ENCODE measurements at regions not wholly inside any gene's neighbourhood (a gene's known extent, or its start where the extent isn't known, plus 50 kb on each side); places are given as distances from the start of the nearest gene placed in this dataset.

DNA sequence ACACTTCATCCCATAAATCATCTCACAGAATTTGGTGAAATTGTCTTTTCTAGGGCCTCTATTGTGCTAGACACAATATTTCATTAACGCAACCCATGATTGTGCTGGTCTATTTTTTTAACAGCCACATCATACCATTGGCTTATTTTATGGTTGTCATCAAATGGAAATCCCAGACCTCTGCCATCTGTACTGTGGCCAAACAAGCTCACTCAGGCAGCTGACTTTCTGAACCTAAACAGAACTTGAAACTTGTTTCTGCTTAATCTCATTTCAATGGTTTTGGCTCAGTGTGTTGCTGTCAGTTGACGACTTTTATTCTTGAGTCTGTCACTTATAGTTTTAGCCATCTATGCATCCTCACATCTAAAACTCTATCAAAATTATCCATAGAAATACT lies 111.8 kb downstream of the HAO1 start:
- no peak for DNase-seq

- no peak for DNase-seq
Measured at GRCh38 chr20:7829031-7829430, 111.2 kb downstream of the HAO1 start.

GRCh38 chr20:7829776-7830175 lies 110.5 kb downstream of the HAO1 start:
- DNase-seq: no peak

Measured in hematopoietic multipotent progenitor cell treated with erythropoietin and hydrocortisone succinate and interleukin-3 and kit ligand, for 6 days (in vitro differentiated cells).